PFSK-1 (cell line): ENCODE measurements at regions not wholly inside any gene's neighbourhood (a gene's known extent, or its start where the extent isn't known, plus 50 kb on each side); places are given as distances from the start of the nearest gene placed in this dataset.

Experiments used
- FOXP2 ChIP-seq: optimal IDR thresholded peaks from 2 replicates; pipeline ENCODE3; 2011; ENCODE audit warnings: borderline replicate concordance, control low read depth, inconsistent platforms; ENCODE audit not compliant: insufficient read depth; ENCODE audit errors: extremely low read length, extremely low read depth
- POLR2AphosphoS5 ChIP-seq: IDR thresholded peaks from 2 replicates; pipeline ENCODE4 v1.6.1; 2012; ENCODE audit warnings: low read depth, mild to moderate bottlenecking, control low read depth, low read length, moderate library complexity
- REST ChIP-seq, 2 experiments: IDR thresholded peaks; 2 replicates each; pipeline versions ENCODE4 v1.6.1 to v1.8.0; 2011 to 2012; ENCODE audit warnings: low read depth in 2 of 2, low read length in 2 of 2, control low read depth in 1 of 2, inconsistent platforms in 1 of 2, mild to moderate bottlenecking in 1 of 2, moderate library complexity in 1 of 2; ENCODE audit not compliant: insufficient read depth in 1 of 2
- SIN3A ChIP-seq: IDR thresholded peaks from 2 replicates; pipeline ENCODE4 v1.6.1; 2012; ENCODE audit warnings: mild to moderate bottlenecking, low read length, moderate library complexity, borderline replicate concordance; ENCODE audit not compliant: insufficient read depth
- TAF1 ChIP-seq: IDR thresholded peaks from 2 replicates; pipeline ENCODE4 v1.6.1; 2012; ENCODE audit warnings: low read length, control low read depth, borderline replicate concordance; ENCODE audit not compliant: insufficient read depth

GRCh38 chr10:105656856-105657255 lies 1015.8 kb downstream of the SORCS3 start:
- no peak for TF ChIP-seq POLR2AphosphoS5
- TF ChIP-seq REST (IDR thresholded peaks at IDR 0.05; ENCODE audit: insufficient read depth in 1 of 2, low read depth in 2 of 2, low read length in 2 of 2), result no peak
- no peak for TF ChIP-seq SIN3A
- no peak for TF ChIP-seq FOXP2
- no peak for TF ChIP-seq TAF1

- no peak for TF ChIP-seq FOXP2
- TF ChIP-seq POLR2AphosphoS5, result no peak
- TF ChIP-seq REST (IDR thresholded peaks at IDR 0.05; ENCODE audit: insufficient read depth in 1 of 2, low read depth in 2 of 2, low read length in 2 of 2), result no peak
- TF ChIP-seq TAF1, result no peak
- TF ChIP-seq SIN3A, result no peak
These were observed 1009.2 kb downstream of the SORCS3 start for GRCh38 chr10:105650306-105650705.

- TF ChIP-seq SIN3A, result no peak
- TF ChIP-seq REST (IDR thresholded peaks at IDR 0.05; ENCODE audit: insufficient read depth in 1 of 2, low read depth in 2 of 2, low read length in 2 of 2), result no peak
- TF ChIP-seq POLR2AphosphoS5, result no peak
- no peak for TF ChIP-seq TAF1
- TF ChIP-seq FOXP2, result no peak
These were observed 1006.3 kb downstream of the SORCS3 start for GRCh38 chr10:105647354-105647753.

- TF ChIP-seq FOXP2 (no peak), POLR2AphosphoS5 (no peak), REST (IDR thresholded peaks at IDR 0.05; ENCODE audit: insufficient read depth in 1 of 2, low read depth in 2 of 2, low read length in 2 of 2) (no peak), SIN3A (no peak), TAF1 (no peak)
These were observed 1003.9 kb downstream of the SORCS3 start for GRCh38 chr10:105644978-105645377.

GRCh38 chr10:105644559-105644958 lies 1003.5 kb downstream of the SORCS3 start:
- TF ChIP-seq SIN3A (no peak), REST (IDR thresholded peaks at IDR 0.05; ENCODE audit: insufficient read depth in 1 of 2, low read depth in 2 of 2, low read length in 2 of 2) (no peak), FOXP2 (no peak), TAF1 (no peak), POLR2AphosphoS5 (no peak)
